HUES48 (cell line): ENCODE measurements at regions not wholly inside any gene's neighbourhood (a gene's known extent, or its start where the extent isn't known, plus 50 kb on each side); places are given as distances from the start of the nearest gene placed in this dataset.

Experiments used
- H3K27ac ChIP-seq: one replicate; pipeline ENCODE4 v1.7.0; 2013; ENCODE audit warnings: low read depth, low read length, inconsistent platforms
- H3K27me3 ChIP-seq: 2 replicates; pipeline ENCODE4 v1.6.1; 2013; ENCODE audit warnings: mild to moderate bottlenecking, low read length; ENCODE audit not compliant: control insufficient read depth, insufficient read depth
- H3K36me3 ChIP-seq: 2 replicates; pipeline ENCODE4 v1.6.1; 2013; ENCODE audit warnings: low read length; ENCODE audit not compliant: control insufficient read depth, insufficient read depth
- H3K4me1 ChIP-seq: 2 replicates; pipeline ENCODE4 v1.6.1; 2013; ENCODE audit warnings: mild to moderate bottlenecking, low read length; ENCODE audit not compliant: control insufficient read depth, insufficient read depth
- H3K4me3 ChIP-seq: 2 replicates; pipeline ENCODE4 v1.5.1; 2013; ENCODE audit warnings: mild to moderate bottlenecking, low read depth, low read length
- H3K9ac ChIP-seq: 2 replicates; pipeline ENCODE4 v1.6.1; 2013; ENCODE audit warnings: mild to moderate bottlenecking, low read depth, low read length, moderate library complexity
- H3K9me3 ChIP-seq: 2 replicates; pipeline ENCODE4 v1.6.1; 2013; ENCODE audit warnings: low read length; ENCODE audit not compliant: control insufficient read depth, insufficient read depth

GRCh38 chr5:168176251-168176650, 115.2 kb upstream of the WWC1 start:
- Histone ChIP-seq H3K9ac (no peak overlapping the region), H3K36me3 (no peaks in the 10 kb centered on the region), H3K27me3 (no peaks in the 10 kb centered on the region), H3K9me3 (no peaks in the 10 kb centered on the region), H3K4me1 (peaks cover 5% of the 10 kb centered on the region; the same call in 1 of the 2 replicates), H3K27ac (no peak overlapping the region), H3K4me3 (no peak overlapping the region)

DNA sequence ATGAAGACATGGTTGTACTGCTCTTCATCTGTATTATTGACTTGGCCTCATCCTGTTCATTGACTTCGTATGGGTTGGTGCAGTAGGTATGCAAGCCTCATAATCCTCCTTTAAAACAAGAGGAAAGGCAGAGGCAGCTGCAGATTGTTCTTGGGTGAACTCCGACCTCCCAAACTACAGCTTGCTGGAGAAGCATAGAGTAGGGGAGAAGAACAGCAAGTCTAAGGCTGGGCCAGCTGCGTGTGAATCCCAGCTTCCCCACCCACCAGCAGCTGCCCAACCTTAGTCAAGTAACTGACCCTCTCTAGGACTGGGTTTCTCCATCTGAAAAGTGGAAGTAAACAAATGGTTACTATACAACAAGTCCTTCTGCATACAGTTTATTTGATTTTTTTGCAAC, 114.5 kb upstream of the WWC1 start:
- H3K4me1 ChIP-seq, result peaks cover 5% of the 10 kb centered on the region; the same call in 1 of the 2 replicates
- H3K27me3 ChIP-seq, result no peaks in the 10 kb centered on the region
- H3K4me3 ChIP-seq, result no peak overlapping the region

DNA sequence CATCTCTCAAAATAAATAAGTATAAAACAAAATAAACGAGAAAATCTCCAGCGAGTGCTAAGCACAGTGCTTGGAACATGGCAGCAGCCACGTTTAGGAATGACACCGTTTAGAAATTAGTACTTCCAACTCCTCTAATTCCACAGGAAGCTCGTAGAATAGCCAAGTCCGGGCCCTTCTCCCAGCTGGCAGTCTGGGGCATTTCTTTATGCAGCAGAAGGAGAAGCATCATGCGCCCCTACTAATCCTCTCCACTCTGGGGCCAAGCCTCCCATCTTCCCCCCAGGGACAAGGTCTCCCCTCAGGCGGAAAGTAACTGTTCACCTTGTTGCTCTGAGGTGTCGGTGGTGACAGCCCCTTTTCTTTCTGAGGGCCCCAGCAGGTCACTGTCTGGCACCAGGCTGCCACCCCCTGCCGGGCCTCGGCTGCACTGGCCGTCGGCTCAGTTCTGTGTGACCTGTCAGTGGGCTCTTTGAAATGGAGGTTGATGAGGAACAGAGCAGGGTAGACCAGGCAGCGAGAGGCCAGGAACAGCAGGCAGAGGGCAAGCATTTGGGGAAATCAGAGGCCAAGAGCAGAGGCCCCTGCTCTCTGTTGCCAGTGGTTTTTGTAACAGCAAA, 113.5 kb upstream of the WWC1 start:
- no peak overlapping the region for H3K9ac ChIP-seq

More for the DNA sequence above, 114.5 kb upstream of the WWC1 start:
- Histone ChIP-seq H3K9ac (no peak overlapping the region), H3K36me3 (no peaks in the 10 kb centered on the region), H3K9me3 (no peaks in the 10 kb centered on the region), H3K27ac (no peak overlapping the region)

GRCh38 chr5:168179192-168179593, 112.3 kb upstream of the WWC1 start:
- H3K4me1 ChIP-seq, result peaks cover 5% of the 10 kb centered on the region; the same call in 1 of the 2 replicates
- H3K9ac ChIP-seq, result no peak overlapping the region
- no peaks in the 10 kb centered on the region for H3K9me3 ChIP-seq
- no peak overlapping the region for H3K4me3 ChIP-seq
- H3K27ac ChIP-seq, result no peak overlapping the region
- H3K36me3 ChIP-seq, result no peaks in the 10 kb centered on the region
- H3K27me3 ChIP-seq, result no peaks in the 10 kb centered on the region

More for the DNA sequence above, 113.5 kb upstream of the WWC1 start:
- no peaks in the 10 kb centered on the region for H3K27me3 ChIP-seq
- no peaks in the 10 kb centered on the region for H3K9me3 ChIP-seq
- no peak overlapping the region for H3K27ac ChIP-seq
- no peaks in the 10 kb centered on the region for H3K36me3 ChIP-seq
- peaks cover 5% of the 10 kb centered on the region; the same call in 1 of the 2 replicates for H3K4me1 ChIP-seq
- H3K4me3 ChIP-seq, result no peak overlapping the region

DNA sequence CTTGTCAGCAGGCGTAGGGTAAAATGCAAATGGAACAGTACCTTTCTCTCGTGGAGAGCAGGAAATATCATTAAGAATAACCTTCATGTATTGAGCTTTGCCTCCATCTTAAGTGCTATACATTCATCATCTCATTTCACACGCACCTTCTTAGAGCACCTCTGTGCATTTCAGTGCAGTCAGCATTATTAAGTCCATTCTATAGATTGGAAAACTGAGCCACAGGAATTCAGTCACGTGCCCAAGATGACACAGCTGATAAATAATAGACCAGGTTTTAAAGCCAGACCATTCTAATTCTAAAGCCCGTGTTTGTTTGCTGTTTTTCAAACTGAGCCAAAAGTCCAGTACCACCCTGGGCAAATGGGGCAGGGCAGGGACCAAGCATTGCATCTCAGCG, 109.2 kb upstream of the WWC1 start:
- Histone ChIP-seq H3K4me3 (no peak overlapping the region), H3K4me1 (peaks cover 8% of the 10 kb centered on the region; the same call in 1 of the 2 replicates), H3K36me3 (no peaks in the 10 kb centered on the region), H3K27ac (no peak overlapping the region), H3K27me3 (no peaks in the 10 kb centered on the region), H3K9ac (no peak overlapping the region), H3K9me3 (no peaks in the 10 kb centered on the region)

- H3K27me3 ChIP-seq, result no peaks in the 10 kb centered on the region
- no peaks in the 10 kb centered on the region for H3K36me3 ChIP-seq
- H3K27ac ChIP-seq, result no peak overlapping the region
- no peak overlapping the region for H3K4me3 ChIP-seq
- 0 out of 2 replicates have a peak, but pooled peaks cover 3% of the 10 kb centered on the region for H3K4me1 ChIP-seq
- no peak overlapping the region for H3K9ac ChIP-seq
- H3K9me3 ChIP-seq, result no peaks in the 10 kb centered on the region
Measured at GRCh38 chr5:168184103-168184502, 107.3 kb upstream of the WWC1 start.

DNA sequence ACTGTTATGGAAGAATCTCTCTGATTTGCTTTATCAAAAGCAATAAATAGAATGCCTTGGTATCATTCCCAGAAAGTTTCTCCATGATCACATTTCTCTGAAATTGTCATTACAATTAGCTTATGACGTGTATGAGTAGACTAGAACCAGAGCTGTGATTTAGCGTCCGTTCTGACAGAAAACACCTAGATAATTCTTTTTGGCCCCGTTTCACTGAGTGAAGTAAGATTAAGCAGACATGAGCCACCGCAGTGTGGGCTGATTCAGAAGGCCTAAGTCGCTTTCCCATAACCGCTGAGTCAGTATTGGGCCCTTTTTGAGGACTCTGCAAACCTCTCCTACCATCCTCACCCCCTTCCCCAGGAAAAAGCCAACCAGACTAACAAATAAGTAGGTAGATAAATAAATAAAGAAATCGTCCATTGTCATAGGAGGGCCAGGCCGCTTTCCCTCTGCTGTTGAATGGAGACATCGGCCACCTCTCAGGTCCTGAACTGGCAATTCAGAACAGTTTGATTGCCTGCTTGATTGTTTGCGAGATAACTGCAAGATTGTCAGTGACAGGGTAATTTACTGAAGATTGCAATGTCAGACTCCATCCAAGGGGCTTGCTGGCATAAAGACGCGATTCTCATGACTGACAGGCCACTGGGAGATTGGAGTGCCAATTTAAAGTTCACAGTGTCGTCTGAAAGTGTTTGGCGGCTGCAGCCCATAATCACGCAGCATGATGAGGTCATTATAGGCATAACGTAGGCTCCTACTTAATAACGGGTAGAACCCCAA, 105.0 kb upstream of the WWC1 start:
- 0 out of 2 replicates have a peak, but pooled peaks cover 3% of the 10 kb centered on the region for H3K4me1 ChIP-seq
- H3K27me3 ChIP-seq, result no peaks in the 10 kb centered on the region
- no peaks in the 10 kb centered on the region for H3K36me3 ChIP-seq
- no peaks in the 10 kb centered on the region for H3K9me3 ChIP-seq
- H3K27ac ChIP-seq, result no peak overlapping the region
- no peak overlapping the region for H3K9ac ChIP-seq
- H3K4me3 ChIP-seq, result no peak overlapping the region

DNA sequence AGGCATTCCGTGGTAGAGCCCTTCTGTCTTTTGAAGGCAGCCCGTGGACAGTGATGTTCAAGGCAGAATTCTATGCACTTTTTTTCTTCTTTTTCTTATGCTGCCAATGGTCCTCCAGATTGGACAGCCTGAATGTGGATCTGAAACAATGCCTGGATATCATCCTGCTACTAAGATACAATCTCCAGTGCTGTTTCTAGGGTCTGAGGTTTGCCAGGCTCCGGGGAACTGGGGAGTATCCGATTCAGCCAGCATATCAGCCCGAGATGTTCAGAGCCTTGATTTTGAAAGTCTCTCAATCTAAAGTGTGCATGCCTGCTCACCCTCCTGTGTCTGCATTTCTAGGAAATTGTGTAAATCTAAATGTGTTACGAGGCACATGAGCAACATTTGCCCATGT, 103.8 kb upstream of the WWC1 start:
- Histone ChIP-seq H3K27ac (no peak overlapping the region), H3K9ac (no peak overlapping the region), H3K4me1 (0 out of 2 replicates have a peak, but pooled peaks cover 3% of the 10 kb centered on the region), H3K4me3 (no peak overlapping the region), H3K9me3 (no peaks in the 10 kb centered on the region), H3K27me3 (no peaks in the 10 kb centered on the region), H3K36me3 (no peaks in the 10 kb centered on the region)

GRCh38 chr5:168188182-168188581, 103.3 kb upstream of the WWC1 start:
- Histone ChIP-seq H3K4me3 (no peak overlapping the region), H3K9ac (no peak overlapping the region), H3K9me3 (no peaks in the 10 kb centered on the region), H3K4me1 (0 out of 2 replicates have a peak, but pooled peaks cover 3% of the 10 kb centered on the region), H3K27ac (no peak overlapping the region), H3K36me3 (no peaks in the 10 kb centered on the region), H3K27me3 (no peaks in the 10 kb centered on the region)

- Histone ChIP-seq H3K36me3 (no peaks in the 10 kb centered on the region), H3K27ac (no peak overlapping the region), H3K4me1 (no peaks in the 10 kb centered on the region), H3K27me3 (no peaks in the 10 kb centered on the region), H3K9ac (no peak overlapping the region), H3K9me3 (no peaks in the 10 kb centered on the region), H3K4me3 (no peak overlapping the region)
Measured at GRCh38 chr5:168192120-168192519, 99.3 kb upstream of the WWC1 start.
